Vagina (tissue), 2 donors: ENCODE measurements at regions not wholly inside any gene's neighbourhood (a gene's known extent, or its start where the extent isn't known, plus 50 kb on each side); places are given as distances from the start of the nearest gene placed in this dataset.

Source experiments
- DNase-seq, 2 donors: peaks; one replicate each; pipeline ENCODE4 v3.0.0-alpha.2; 2017; ENCODE audit errors: extremely low spot score in 2 of 2
- H3K27ac ChIP-seq: fragments of 200-600 bp; sonication (generic); one replicate; pipeline ENCODE4 v1.5.1; 2019
- H3K27me3 ChIP-seq: fragments of 200-600 bp; sonication (generic); one replicate; pipeline ENCODE4 v1.5.1; 2019
- H3K36me3 ChIP-seq, 2 donors: fragments of 200-600 bp; sonication (generic); one replicate each; pipeline ENCODE4 v1.5.1; 2017 to 2019
- H3K4me1 ChIP-seq: fragments of 200-600 bp; sonication (generic); one replicate; pipeline ENCODE4 v1.5.1; 2019
- H3K4me3 ChIP-seq, 2 donors: fragments of 200-600 bp; sonication (generic); 1 replicate in 1 of 2; 2 replicates in 1 of 2; pipeline ENCODE4 v1.5.1; 2016 to 2019
- H3K9me3 ChIP-seq: fragments of 200-600 bp; sonication (generic); one replicate; pipeline ENCODE4 v1.5.1; 2019
- CTCF ChIP-seq, 3 experiments: fragments of 450-650 bp in 2 of 3; fragments of 200-600 bp in 1 of 3; sonication (generic) in 1 of 3; IDR thresholded peaks; one replicate each; pipeline ENCODE4 v1.5.1; 2017 to 2019; ENCODE audit warnings: antibody characterized with exemption in 3 of 3, mild to moderate bottlenecking in 2 of 3, moderate library complexity in 2 of 3
- POLR2A ChIP-seq, 2 donors: fragments of 450-650 bp; IDR thresholded peaks; one replicate each; pipeline ENCODE4 v1.6.1; 2017; ENCODE audit warnings: antibody characterized with exemption in 2 of 2, mild to moderate bottlenecking in 2 of 2, moderate library complexity in 2 of 2
- POLR2AphosphoS5 ChIP-seq, 2 donors: sonication (generic); formaldehyde crosslinking; IDR thresholded peaks; one replicate each; pipeline ENCODE4 v1.9.0; 2017; ENCODE audit warnings: antibody characterized with exemption in 2 of 2, mild to moderate bottlenecking in 2 of 2, low read depth in 1 of 2; ENCODE audit not compliant: insufficient read depth in 1 of 2
- intact Hi-C: fragments of 100-400 bp; cut with DNase I; formaldehyde crosslinking; loops from one replicate; pipeline ENCODE4 v1.15.1; 2023

- no peak for DNase-seq
- intact Hi-C loops = loop anchor here (10.0 kb wide), 1 partner anchor 530 kb away; no protein-coding TSS in a partner anchor
- H3K9me3 ChIP-seq = no peaks in the 10 kb centered on the region
- H3K27ac ChIP-seq = no peak overlapping the region
- no peaks in the 10 kb centered on the region for H3K4me1 ChIP-seq
- H3K36me3 ChIP-seq = no peaks in the 10 kb centered on the region
- TF ChIP-seq POLR2AphosphoS5 (IDR thresholded peaks at IDR 0.05; ENCODE audit: insufficient read depth in 1 of 2, low read depth in 1 of 2) (no peak), POLR2A (IDR thresholded peaks at IDR 0.05) (no peak), CTCF (IDR thresholded peaks at IDR 0.05) (no peak)
- H3K27me3 ChIP-seq = no peaks in the 10 kb centered on the region
- H3K4me3 ChIP-seq = no peak overlapping the region
These were observed 82.2 kb upstream of the DOCK10 start for GRCh38 chr2:225124311-225125017.

GRCh38 chr2:225122583-225123486 lies 80.6 kb upstream of the DOCK10 start:
- Histone ChIP-seq H3K4me3 (no peak overlapping the region), H3K27ac (no peak overlapping the region), H3K27me3 (no peaks in the 10 kb centered on the region), H3K4me1 (no peaks in the 10 kb centered on the region), H3K36me3 (no peaks in the 10 kb centered on the region), H3K9me3 (no peaks in the 10 kb centered on the region)
- intact Hi-C loops = loop anchor here (10.0 kb wide), 1 partner anchor 532 kb away; no protein-coding TSS in a partner anchor
- DNase-seq = no peak
- TF ChIP-seq CTCF (IDR thresholded peaks at IDR 0.05) (no peak), POLR2A (IDR thresholded peaks at IDR 0.05) (no peak), POLR2AphosphoS5 (IDR thresholded peaks at IDR 0.05; ENCODE audit: insufficient read depth in 1 of 2, low read depth in 1 of 2) (no peak)

- Histone ChIP-seq H3K36me3 (no peaks in the 10 kb centered on the region), H3K27ac (no peak overlapping the region), H3K4me1 (no peaks in the 10 kb centered on the region), H3K9me3 (no peaks in the 10 kb centered on the region), H3K4me3 (no peak overlapping the region), H3K27me3 (no peaks in the 10 kb centered on the region)
- TF ChIP-seq POLR2AphosphoS5 (IDR thresholded peaks at IDR 0.05; ENCODE audit: insufficient read depth in 1 of 2, low read depth in 1 of 2) (no peak), CTCF (IDR thresholded peaks at IDR 0.05) (no peak), POLR2A (IDR thresholded peaks at IDR 0.05) (no peak)
- DNase-seq = no peak
- intact Hi-C loops = loop anchor here (10.0 kb wide), 1 partner anchor 533 kb away; no protein-coding TSS in a partner anchor
These were observed 79.7 kb upstream of the DOCK10 start for GRCh38 chr2:225122007-225122406.

GRCh38 chr2:225120186-225120585 lies 77.9 kb upstream of the DOCK10 start:
- no peak for DNase-seq
- Histone ChIP-seq H3K27me3 (no peaks in the 10 kb centered on the region), H3K27ac (no peak overlapping the region), H3K9me3 (no peaks in the 10 kb centered on the region), H3K4me3 (no peak overlapping the region), H3K36me3 (no peaks in the 10 kb centered on the region), H3K4me1 (no peaks in the 10 kb centered on the region)
- intact Hi-C loops = loop anchor here (10.0 kb wide), 1 partner anchor 535 kb away; no protein-coding TSS in a partner anchor
- TF ChIP-seq POLR2AphosphoS5 (IDR thresholded peaks at IDR 0.05; ENCODE audit: insufficient read depth in 1 of 2, low read depth in 1 of 2) (no peak), CTCF (IDR thresholded peaks at IDR 0.05) (no peak), POLR2A (IDR thresholded peaks at IDR 0.05) (no peak)
